ENCODE measurements at regions not wholly inside any gene's neighbourhood (a gene's known extent, or its start where the extent isn't known, plus 50 kb on each side); places are given as distances from the start of the nearest gene placed in this dataset.

DNA sequence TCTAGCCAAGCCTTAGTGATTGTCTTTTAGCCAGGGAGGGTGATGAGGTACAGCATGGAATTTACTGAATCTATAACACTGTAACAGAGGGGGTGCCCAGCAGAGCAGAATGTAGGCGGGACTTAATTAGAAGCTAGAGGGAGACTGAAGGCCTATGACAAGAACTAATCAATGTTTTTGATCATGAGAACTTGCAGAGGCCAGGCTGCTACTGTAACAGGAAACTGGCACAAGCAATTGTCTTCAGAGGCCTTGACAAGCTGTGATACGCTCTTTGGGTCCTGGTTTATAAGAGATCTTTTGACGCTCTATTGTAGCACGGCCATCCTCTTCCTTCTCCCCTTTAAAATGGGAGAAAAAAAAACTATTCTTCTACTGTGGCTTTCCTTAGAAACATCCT is 1297.3 kb downstream of the JRKL start:
- TF ChIP-seq, protein P1, sequence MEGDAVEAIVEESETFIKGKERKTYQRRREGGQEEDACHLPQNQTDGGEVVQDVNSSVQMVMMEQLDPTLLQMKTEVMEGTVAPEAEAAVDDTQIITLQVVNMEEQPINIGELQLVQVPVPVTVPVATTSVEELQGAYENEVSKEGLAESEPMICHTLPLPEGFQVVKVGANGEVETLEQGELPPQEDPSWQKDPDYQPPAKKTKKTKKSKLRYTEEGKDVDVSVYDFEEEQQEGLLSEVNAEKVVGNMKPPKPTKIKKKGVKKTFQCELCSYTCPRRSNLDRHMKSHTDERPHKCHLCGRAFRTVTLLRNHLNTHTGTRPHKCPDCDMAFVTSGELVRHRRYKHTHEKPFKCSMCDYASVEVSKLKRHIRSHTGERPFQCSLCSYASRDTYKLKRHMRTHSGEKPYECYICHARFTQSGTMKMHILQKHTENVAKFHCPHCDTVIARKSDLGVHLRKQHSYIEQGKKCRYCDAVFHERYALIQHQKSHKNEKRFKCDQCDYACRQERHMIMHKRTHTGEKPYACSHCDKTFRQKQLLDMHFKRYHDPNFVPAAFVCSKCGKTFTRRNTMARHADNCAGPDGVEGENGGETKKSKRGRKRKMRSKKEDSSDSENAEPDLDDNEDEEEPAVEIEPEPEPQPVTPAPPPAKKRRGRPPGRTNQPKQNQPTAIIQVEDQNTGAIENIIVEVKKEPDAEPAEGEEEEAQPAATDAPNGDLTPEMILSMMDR (IDR thresholded peaks at IDR 0.05), result no peak
- TF ChIP-seq POLR2A (IDR thresholded peaks at IDR 0.05), result no peak
